GM06990 (cell line): ENCODE measurements at regions not wholly inside any gene's neighbourhood (a gene's known extent, or its start where the extent isn't known, plus 50 kb on each side); places are given as distances from the start of the nearest gene placed in this dataset.

Source experiments
- DNase-seq: peaks from one replicate; pipeline ENCODE4 v3.0.0-alpha.2; 2011; ENCODE audit not compliant: insufficient read length; ENCODE audit errors: extremely low read depth
- H3K27me3 ChIP-seq: replicated peaks from 2 replicates; pipeline ENCODE4 v1.6.0; 2011; ENCODE audit warnings: low read length; ENCODE audit not compliant: control insufficient read depth, insufficient read depth
- H3K36me3 ChIP-seq: 2 replicates; pipeline ENCODE4 v1.5.1; 2011; ENCODE audit warnings: low read length; ENCODE audit not compliant: control insufficient read depth, insufficient read depth
- H3K4me3 ChIP-seq: replicated peaks from 2 replicates; pipeline ENCODE4 v1.5.1; 2011; ENCODE audit warnings: low read depth, mild to moderate bottlenecking, control low read depth, low read length
- CTCF ChIP-seq: IDR thresholded peaks from 2 replicates; pipeline ENCODE4 v1.5.1; 2011; ENCODE audit warnings: low read length, control low read depth, mild to moderate bottlenecking, inconsistent platforms; ENCODE audit not compliant: insufficient read depth, poor library complexity, severe bottlenecking

- TF ChIP-seq CTCF, result no peak
- DNase-seq, result no peak
Observed at GRCh38 chr13:74219566-74219965, 85.4 kb upstream of the KLF12 start.

GRCh38 chr13:74218291-74218690 is 84.1 kb upstream of the KLF12 start:
- no peak overlapping the region for H3K4me3 ChIP-seq
- H3K36me3 ChIP-seq, result no peaks in the 10 kb centered on the region
- H3K27me3 ChIP-seq, result no peaks in the 10 kb centered on the region
- TF ChIP-seq CTCF, result no peak
- DNase-seq, result no peak

More at GRCh38 chr13:74219566-74219965, 85.4 kb upstream of the KLF12 start:
- Histone ChIP-seq H3K4me3 (no peak overlapping the region), H3K27me3 (no peaks in the 10 kb centered on the region), H3K36me3 (no peaks in the 10 kb centered on the region)

GRCh38 chr13:74217811-74218210 is 83.6 kb upstream of the KLF12 start:
- DNase-seq, result no peak
- TF ChIP-seq CTCF, result no peak
- H3K36me3 ChIP-seq, result no peaks in the 10 kb centered on the region
- H3K4me3 ChIP-seq, result no peak overlapping the region
- no peaks in the 10 kb centered on the region for H3K27me3 ChIP-seq

GRCh38 chr13:74215420-74215819 is 81.2 kb upstream of the KLF12 start:
- TF ChIP-seq CTCF, result no peak
- Histone ChIP-seq H3K4me3 (no peak overlapping the region), H3K36me3 (no peaks in the 10 kb centered on the region)

GRCh38 chr13:74214321-74214720 is 80.1 kb upstream of the KLF12 start:
- H3K4me3 ChIP-seq, result no peak overlapping the region
- TF ChIP-seq CTCF, result no peak
- no peaks in the 10 kb centered on the region for H3K27me3 ChIP-seq
- DNase-seq, result no peak
- H3K36me3 ChIP-seq, result no peaks in the 10 kb centered on the region

More at GRCh38 chr13:74215420-74215819, 81.2 kb upstream of the KLF12 start:
- no peak for DNase-seq
- no peaks in the 10 kb centered on the region for H3K27me3 ChIP-seq
